ENCODE measurements at regions not wholly inside any gene's neighbourhood (a gene's known extent, or its start where the extent isn't known, plus 50 kb on each side); places are given as distances from the start of the nearest gene placed in this dataset.
"Not testable (repeated sequence)": the region's sequence is repeated elsewhere in the genome, so short reads cannot be mapped to it uniquely, and the experiment has no call there.

DNA sequence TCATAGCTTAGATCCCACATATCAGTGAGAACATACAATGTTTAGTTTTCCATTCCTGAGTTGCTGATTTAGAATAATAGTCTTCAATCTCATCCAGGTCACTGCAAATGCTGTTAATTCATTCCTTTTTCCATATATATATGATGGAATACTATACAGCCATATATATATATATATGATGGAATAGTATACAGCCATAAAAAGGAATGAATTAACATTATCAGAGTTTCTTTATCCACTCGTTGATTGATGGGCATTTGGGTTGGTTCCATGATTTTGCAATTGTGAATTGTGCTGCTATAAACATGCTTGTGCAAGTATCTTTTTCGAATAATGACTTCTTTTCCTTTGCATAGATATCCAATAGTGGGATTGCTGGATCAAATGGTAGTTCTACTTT is 273.9 kb upstream of the KLF4 start:
- not testable (repeated sequence) for H2AFZ ChIP-seq; H3K4me3 ChIP-seq; H3K27me3 Mint-ChIP-seq (ENCODE audit: insufficient read depth, low read depth, poor library complexity); H3K27me3 ChIP-seq (ENCODE audit: insufficient read depth); H3K9me3 Mint-ChIP-seq; H3K4me3 Mint-ChIP-seq; H3K27ac ChIP-seq (ENCODE audit: low read depth); H3K36me3 ChIP-seq (ENCODE audit: insufficient read depth); H3K4me1 ChIP-seq (ENCODE audit: insufficient read depth); H4K20me1 ChIP-seq (replicated peaks; ENCODE audit: insufficient read depth); H3K9me2 ChIP-seq (ENCODE audit: insufficient read depth); ATAC-seq; H3K36me3 Mint-ChIP-seq (ENCODE audit: low read depth); H3K4me2 ChIP-seq; DNase-seq (ENCODE audit: low spot score); H3K27ac Mint-ChIP-seq; H3K4me1 Mint-ChIP-seq; H3F3A ChIP-seq (replicated peaks; ENCODE audit: low read depth); H3K79me2 ChIP-seq (replicated peaks; ENCODE audit: insufficient read depth)

- no peak overlapping the region for H3K4me3 Mint-ChIP-seq
- no peaks in the 10 kb centered on the region for H3F3A ChIP-seq (replicated peaks; ENCODE audit: low read depth)
- H3K4me3 ChIP-seq, result no peak overlapping the region
- DNase-seq (ENCODE audit: low spot score) (no peak), ATAC-seq (no peak)
- H3K27me3 ChIP-seq (ENCODE audit: insufficient read depth), result no peaks in the 10 kb centered on the region
- no peaks in the 10 kb centered on the region for H4K20me1 ChIP-seq (replicated peaks; ENCODE audit: insufficient read depth)
- 0 out of 2 replicates have a peak, but pooled peaks cover 3% of the 10 kb centered on the region for H3K9me2 ChIP-seq (ENCODE audit: insufficient read depth)
- no peaks in the 10 kb centered on the region for H3K36me3 ChIP-seq (ENCODE audit: insufficient read depth)
- H2AFZ ChIP-seq, result no peak overlapping the region
- no peaks in the 10 kb centered on the region for H3K4me1 ChIP-seq (ENCODE audit: insufficient read depth)
- H3K27ac Mint-ChIP-seq, result no peak overlapping the region
- no peaks in the 10 kb centered on the region for H3K79me2 ChIP-seq (replicated peaks; ENCODE audit: insufficient read depth)
- peaks cover 6% of the 10 kb centered on the region; the same call in 2 of the 3 replicates for H3K4me1 Mint-ChIP-seq
- peaks cover 3% of the 10 kb centered on the region; the same call in 1 of the 3 replicates for H3K36me3 Mint-ChIP-seq (ENCODE audit: low read depth)
- H3K4me2 ChIP-seq, result no peak overlapping the region
- H3K27me3 Mint-ChIP-seq (ENCODE audit: insufficient read depth, low read depth, poor library complexity), result peaks cover 2% of the 10 kb centered on the region
- no peaks in the 10 kb centered on the region; the same call in 2 of the 3 replicates for H3K9me3 Mint-ChIP-seq
- H3K27ac ChIP-seq (ENCODE audit: low read depth), result no peak overlapping the region
- TF ChIP-seq ZNF331 (CRISPR knock-in tag; IDR thresholded peaks at IDR 0.05; ENCODE audit: low read depth) (no peak), CREB1 (CRISPR knock-in tag; IDR thresholded peaks at IDR 0.05; ENCODE audit: low read depth) (no peak), STAT1 (IDR thresholded peaks at IDR 0.05; ENCODE audit: unreplicated experiment) (no peak), EZH2phosphoT487 (IDR thresholded peaks at IDR 0.05; ENCODE audit: unreplicated experiment) (no peak), EZH2 (IDR thresholded peaks at IDR 0.05; ENCODE audit: low read depth, unreplicated experiment) (no peak), POLR2AphosphoS5 (IDR thresholded peaks at IDR 0.05; ENCODE audit: low read depth) (no peak), JUNB (IDR thresholded peaks at IDR 0.05; ENCODE audit: unreplicated experiment) (no peak)
- TF ChIP-seq, protein P1, sequence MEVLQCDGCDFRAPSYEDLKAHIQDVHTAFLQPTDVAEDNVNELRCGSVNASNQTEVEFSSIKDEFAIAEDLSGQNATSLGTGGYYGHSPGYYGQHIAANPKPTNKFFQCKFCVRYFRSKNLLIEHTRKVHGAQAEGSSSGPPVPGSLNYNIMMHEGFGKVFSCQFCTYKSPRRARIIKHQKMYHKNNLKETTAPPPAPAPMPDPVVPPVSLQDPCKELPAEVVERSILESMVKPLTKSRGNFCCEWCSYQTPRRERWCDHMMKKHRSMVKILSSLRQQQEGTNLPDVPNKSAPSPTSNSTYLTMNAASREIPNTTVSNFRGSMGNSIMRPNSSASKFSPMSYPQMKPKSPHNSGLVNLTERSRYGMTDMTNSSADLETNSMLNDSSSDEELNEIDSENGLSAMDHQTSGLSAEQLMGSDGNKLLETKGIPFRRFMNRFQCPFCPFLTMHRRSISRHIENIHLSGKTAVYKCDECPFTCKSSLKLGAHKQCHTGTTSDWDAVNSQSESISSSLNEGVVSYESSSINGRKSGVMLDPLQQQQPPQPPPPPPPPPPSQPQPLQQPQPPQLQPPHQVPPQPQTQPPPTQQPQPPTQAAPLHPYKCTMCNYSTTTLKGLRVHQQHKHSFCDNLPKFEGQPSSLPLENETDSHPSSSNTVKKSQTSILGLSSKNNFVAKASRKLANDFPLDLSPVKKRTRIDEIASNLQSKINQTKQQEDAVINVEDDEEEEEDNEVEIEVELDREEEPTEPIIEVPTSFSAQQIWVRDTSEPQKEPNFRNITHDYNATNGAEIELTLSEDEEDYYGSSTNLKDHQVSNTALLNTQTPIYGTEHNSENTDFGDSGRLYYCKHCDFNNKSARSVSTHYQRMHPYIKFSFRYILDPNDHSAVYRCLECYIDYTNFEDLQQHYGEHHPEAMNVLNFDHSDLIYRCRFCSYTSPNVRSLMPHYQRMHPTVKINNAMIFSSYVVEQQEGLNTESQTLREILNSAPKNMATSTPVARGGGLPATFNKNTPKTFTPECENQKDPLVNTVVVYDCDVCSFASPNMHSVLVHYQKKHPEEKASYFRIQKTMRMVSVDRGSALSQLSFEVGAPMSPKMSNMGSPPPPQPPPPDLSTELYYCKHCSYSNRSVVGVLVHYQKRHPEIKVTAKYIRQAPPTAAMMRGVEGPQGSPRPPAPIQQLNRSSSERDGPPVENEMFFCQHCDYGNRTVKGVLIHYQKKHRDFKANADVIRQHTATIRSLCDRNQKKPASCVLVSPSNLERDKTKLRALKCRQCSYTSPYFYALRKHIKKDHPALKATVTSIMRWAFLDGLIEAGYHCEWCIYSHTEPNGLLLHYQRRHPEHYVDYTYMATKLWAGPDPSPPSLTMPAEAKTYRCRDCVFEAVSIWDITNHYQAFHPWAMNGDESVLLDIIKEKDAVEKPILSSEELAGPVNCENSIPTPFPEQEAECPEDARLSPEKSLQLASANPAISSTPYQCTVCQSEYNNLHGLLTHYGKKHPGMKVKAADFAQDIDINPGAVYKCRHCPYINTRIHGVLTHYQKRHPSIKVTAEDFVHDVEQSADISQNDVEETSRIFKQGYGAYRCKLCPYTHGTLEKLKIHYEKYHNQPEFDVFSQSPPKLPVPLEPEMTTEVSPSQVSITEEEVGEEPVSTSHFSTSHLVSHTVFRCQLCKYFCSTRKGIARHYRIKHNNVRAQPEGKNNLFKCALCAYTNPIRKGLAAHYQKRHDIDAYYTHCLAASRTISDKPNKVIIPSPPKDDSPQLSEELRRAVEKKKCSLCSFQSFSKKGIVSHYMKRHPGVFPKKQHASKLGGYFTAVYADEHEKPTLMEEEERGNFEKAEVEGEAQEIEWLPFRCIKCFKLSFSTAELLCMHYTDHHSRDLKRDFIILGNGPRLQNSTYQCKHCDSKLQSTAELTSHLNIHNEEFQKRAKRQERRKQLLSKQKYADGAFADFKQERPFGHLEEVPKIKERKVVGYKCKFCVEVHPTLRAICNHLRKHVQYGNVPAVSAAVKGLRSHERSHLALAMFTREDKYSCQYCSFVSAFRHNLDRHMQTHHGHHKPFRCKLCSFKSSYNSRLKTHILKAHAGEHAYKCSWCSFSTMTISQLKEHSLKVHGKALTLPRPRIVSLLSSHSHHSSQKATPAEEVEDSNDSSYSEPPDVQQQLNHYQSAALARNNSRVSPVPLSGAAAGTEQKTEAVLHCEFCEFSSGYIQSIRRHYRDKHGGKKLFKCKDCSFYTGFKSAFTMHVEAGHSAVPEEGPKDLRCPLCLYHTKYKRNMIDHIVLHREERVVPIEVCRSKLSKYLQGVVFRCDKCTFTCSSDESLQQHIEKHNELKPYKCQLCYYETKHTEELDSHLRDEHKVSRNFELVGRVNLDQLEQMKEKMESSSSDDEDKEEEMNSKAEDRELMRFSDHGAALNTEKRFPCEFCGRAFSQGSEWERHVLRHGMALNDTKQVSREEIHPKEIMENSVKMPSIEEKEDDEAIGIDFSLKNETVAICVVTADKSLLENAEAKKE (CRISPR knock-in tag; IDR thresholded peaks at IDR 0.05), result no peak
- TF ChIP-seq, protein P2, sequence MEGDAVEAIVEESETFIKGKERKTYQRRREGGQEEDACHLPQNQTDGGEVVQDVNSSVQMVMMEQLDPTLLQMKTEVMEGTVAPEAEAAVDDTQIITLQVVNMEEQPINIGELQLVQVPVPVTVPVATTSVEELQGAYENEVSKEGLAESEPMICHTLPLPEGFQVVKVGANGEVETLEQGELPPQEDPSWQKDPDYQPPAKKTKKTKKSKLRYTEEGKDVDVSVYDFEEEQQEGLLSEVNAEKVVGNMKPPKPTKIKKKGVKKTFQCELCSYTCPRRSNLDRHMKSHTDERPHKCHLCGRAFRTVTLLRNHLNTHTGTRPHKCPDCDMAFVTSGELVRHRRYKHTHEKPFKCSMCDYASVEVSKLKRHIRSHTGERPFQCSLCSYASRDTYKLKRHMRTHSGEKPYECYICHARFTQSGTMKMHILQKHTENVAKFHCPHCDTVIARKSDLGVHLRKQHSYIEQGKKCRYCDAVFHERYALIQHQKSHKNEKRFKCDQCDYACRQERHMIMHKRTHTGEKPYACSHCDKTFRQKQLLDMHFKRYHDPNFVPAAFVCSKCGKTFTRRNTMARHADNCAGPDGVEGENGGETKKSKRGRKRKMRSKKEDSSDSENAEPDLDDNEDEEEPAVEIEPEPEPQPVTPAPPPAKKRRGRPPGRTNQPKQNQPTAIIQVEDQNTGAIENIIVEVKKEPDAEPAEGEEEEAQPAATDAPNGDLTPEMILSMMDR (conservative IDR thresholded peaks at IDR 0.05; ENCODE audit: low read depth in 2 of 2), result no peak
- TF ChIP-seq, protein P3, sequence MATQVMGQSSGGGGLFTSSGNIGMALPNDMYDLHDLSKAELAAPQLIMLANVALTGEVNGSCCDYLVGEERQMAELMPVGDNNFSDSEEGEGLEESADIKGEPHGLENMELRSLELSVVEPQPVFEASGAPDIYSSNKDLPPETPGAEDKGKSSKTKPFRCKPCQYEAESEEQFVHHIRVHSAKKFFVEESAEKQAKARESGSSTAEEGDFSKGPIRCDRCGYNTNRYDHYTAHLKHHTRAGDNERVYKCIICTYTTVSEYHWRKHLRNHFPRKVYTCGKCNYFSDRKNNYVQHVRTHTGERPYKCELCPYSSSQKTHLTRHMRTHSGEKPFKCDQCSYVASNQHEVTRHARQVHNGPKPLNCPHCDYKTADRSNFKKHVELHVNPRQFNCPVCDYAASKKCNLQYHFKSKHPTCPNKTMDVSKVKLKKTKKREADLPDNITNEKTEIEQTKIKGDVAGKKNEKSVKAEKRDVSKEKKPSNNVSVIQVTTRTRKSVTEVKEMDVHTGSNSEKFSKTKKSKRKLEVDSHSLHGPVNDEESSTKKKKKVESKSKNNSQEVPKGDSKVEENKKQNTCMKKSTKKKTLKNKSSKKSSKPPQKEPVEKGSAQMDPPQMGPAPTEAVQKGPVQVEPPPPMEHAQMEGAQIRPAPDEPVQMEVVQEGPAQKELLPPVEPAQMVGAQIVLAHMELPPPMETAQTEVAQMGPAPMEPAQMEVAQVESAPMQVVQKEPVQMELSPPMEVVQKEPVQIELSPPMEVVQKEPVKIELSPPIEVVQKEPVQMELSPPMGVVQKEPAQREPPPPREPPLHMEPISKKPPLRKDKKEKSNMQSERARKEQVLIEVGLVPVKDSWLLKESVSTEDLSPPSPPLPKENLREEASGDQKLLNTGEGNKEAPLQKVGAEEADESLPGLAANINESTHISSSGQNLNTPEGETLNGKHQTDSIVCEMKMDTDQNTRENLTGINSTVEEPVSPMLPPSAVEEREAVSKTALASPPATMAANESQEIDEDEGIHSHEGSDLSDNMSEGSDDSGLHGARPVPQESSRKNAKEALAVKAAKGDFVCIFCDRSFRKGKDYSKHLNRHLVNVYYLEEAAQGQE (IDR thresholded peaks at IDR 0.05; ENCODE audit: unreplicated experiment), result no peak
Observed at GRCh38 chr9:107761307-107761706, 271.7 kb upstream of the KLF4 start.

Data from GM23338 (cell line).